ENCODE measurements at regions not wholly inside any gene's neighbourhood (a gene's known extent, or its start where the extent isn't known, plus 50 kb on each side); places are given as distances from the start of the nearest gene placed in this dataset.

GRCh38 chr10:58979711-58980110, 196.7 kb upstream of the PHYHIPL start:
- TF ChIP-seq, protein P1, sequence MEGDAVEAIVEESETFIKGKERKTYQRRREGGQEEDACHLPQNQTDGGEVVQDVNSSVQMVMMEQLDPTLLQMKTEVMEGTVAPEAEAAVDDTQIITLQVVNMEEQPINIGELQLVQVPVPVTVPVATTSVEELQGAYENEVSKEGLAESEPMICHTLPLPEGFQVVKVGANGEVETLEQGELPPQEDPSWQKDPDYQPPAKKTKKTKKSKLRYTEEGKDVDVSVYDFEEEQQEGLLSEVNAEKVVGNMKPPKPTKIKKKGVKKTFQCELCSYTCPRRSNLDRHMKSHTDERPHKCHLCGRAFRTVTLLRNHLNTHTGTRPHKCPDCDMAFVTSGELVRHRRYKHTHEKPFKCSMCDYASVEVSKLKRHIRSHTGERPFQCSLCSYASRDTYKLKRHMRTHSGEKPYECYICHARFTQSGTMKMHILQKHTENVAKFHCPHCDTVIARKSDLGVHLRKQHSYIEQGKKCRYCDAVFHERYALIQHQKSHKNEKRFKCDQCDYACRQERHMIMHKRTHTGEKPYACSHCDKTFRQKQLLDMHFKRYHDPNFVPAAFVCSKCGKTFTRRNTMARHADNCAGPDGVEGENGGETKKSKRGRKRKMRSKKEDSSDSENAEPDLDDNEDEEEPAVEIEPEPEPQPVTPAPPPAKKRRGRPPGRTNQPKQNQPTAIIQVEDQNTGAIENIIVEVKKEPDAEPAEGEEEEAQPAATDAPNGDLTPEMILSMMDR (conservative IDR thresholded peaks at IDR 0.05 in 1 of 2, IDR thresholded peaks at IDR 0.05 in 1 of 2; ENCODE audit: extremely low read depth in 1 of 2, insufficient read depth in 1 of 2, low read depth in 1 of 2, low read length in 2 of 2), result no peak
- TF ChIP-seq EZH2 (IDR thresholded peaks at IDR 0.05; ENCODE audit: borderline replicate concordance, low read length), result no peak

Measured in mammary epithelial cell (primary cell).